ENCODE measurements at regions not wholly inside any gene's neighbourhood (a gene's known extent, or its start where the extent isn't known, plus 50 kb on each side); places are given as distances from the start of the nearest gene placed in this dataset.

DNA sequence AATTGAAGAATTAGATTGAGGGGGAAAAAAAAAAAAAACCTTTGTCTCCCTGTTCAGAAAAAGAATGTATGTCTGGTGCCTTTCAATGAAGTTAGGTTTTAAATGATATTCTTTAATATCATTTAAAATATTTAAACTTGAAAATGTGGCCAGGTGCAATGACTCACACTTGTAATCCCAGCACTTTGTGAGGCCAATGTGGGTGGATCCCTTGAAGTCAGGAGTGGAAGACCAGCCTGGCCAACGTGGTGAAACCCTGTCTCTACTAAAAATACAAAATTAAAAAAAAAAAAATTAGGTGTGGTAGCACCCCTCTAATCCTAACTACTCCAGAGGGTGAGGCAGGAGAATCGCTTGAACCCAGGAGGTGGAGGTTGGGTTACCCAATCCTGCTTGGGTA lies 111.1 kb upstream of the RASA1 start:
- TF ChIP-seq ZBTB7A (IDR thresholded peaks at IDR 0.05; ENCODE audit: low read depth) (no peak), NFIC (IDR thresholded peaks at IDR 0.05) (no peak), TAF1 (IDR thresholded peaks at IDR 0.05; ENCODE audit: low read depth) (no peak), CREB1 (IDR thresholded peaks at IDR 0.05; ENCODE audit: low read depth) (no peak), RAD21 (IDR thresholded peaks at IDR 0.05; ENCODE audit: low read depth) (no peak), EGR1 (IDR thresholded peaks at IDR 0.05) (no peak), EP300 (IDR thresholded peaks at IDR 0.05; ENCODE audit: borderline replicate concordance) (no peak), TCF12 (IDR thresholded peaks at IDR 0.05; ENCODE audit: low read depth) (no peak), FOXM1 (IDR thresholded peaks at IDR 0.05; ENCODE audit: borderline replicate concordance, low read depth) (no peak), YY1 (IDR thresholded peaks at IDR 0.05; ENCODE audit: low read depth) (no peak), TEAD4 (IDR thresholded peaks at IDR 0.05) (no peak)
- TF ChIP-seq, protein P1, sequence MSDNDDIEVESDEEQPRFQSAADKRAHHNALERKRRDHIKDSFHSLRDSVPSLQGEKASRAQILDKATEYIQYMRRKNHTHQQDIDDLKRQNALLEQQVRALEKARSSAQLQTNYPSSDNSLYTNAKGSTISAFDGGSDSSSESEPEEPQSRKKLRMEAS (IDR thresholded peaks at IDR 0.05) = no peak
- TF ChIP-seq, protein P2, sequence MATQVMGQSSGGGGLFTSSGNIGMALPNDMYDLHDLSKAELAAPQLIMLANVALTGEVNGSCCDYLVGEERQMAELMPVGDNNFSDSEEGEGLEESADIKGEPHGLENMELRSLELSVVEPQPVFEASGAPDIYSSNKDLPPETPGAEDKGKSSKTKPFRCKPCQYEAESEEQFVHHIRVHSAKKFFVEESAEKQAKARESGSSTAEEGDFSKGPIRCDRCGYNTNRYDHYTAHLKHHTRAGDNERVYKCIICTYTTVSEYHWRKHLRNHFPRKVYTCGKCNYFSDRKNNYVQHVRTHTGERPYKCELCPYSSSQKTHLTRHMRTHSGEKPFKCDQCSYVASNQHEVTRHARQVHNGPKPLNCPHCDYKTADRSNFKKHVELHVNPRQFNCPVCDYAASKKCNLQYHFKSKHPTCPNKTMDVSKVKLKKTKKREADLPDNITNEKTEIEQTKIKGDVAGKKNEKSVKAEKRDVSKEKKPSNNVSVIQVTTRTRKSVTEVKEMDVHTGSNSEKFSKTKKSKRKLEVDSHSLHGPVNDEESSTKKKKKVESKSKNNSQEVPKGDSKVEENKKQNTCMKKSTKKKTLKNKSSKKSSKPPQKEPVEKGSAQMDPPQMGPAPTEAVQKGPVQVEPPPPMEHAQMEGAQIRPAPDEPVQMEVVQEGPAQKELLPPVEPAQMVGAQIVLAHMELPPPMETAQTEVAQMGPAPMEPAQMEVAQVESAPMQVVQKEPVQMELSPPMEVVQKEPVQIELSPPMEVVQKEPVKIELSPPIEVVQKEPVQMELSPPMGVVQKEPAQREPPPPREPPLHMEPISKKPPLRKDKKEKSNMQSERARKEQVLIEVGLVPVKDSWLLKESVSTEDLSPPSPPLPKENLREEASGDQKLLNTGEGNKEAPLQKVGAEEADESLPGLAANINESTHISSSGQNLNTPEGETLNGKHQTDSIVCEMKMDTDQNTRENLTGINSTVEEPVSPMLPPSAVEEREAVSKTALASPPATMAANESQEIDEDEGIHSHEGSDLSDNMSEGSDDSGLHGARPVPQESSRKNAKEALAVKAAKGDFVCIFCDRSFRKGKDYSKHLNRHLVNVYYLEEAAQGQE (IDR thresholded peaks at IDR 0.05; ENCODE audit: low read depth) = no peak
